Endometrial microvascular endothelial cells (primary cell): ENCODE measurements at regions not wholly inside any gene's neighbourhood (a gene's known extent, or its start where the extent isn't known, plus 50 kb on each side); places are given as distances from the start of the nearest gene placed in this dataset.

Source experiments
- in situ Hi-C: cut with HindIII; loops from 2 replicates; pipeline ENCODE4 v1.10.0; 2017; ENCODE audit warnings: low sequenced_read_pairs, low pct_unique_long_range_greater_than_20kb; ENCODE audit errors: inconsistent ontology term

- in situ Hi-C loops = no loop called here
Observed at GRCh38 chr10:36722777-36723176, 402.6 kb upstream of the ANKRD30A start.

GRCh38 chr10:36721871-36722270 lies 403.5 kb upstream of the ANKRD30A start:
- in situ Hi-C loops = no loop called here

GRCh38 chr10:36720895-36721294 lies 404.5 kb upstream of the ANKRD30A start:
- in situ Hi-C loops = no loop called here

- in situ Hi-C loops = no loop called here
Observed at GRCh38 chr10:36717118-36717517, 408.3 kb upstream of the ANKRD30A start.

- in situ Hi-C loops = no loop called here
Observed at GRCh38 chr10:36716291-36716690, 409.1 kb upstream of the ANKRD30A start.

- in situ Hi-C loops = no loop called here
Observed at GRCh38 chr10:36712695-36713094, 412.7 kb upstream of the ANKRD30A start.

- in situ Hi-C loops = no loop called here
Observed at GRCh38 chr10:36711361-36711760, 414.0 kb upstream of the ANKRD30A start.

- in situ Hi-C loops = no loop called here
Observed at GRCh38 chr10:36704124-36704523, 421.3 kb upstream of the ANKRD30A start.

GRCh38 chr10:36703179-36703578 lies 422.2 kb upstream of the ANKRD30A start:
- in situ Hi-C loops = no loop called here

- in situ Hi-C loops = no loop called here
Observed at GRCh38 chr10:36700123-36700522, 425.3 kb upstream of the ANKRD30A start.

- in situ Hi-C loops = no loop called here
Observed at GRCh38 chr10:36692759-36693158, 432.6 kb upstream of the ANKRD30A start.

GRCh38 chr10:36688717-36689116 lies 436.7 kb upstream of the ANKRD30A start:
- in situ Hi-C loops = no loop called here

- in situ Hi-C loops = no loop called here
Observed at GRCh38 chr10:36683421-36683820, 442.0 kb upstream of the ANKRD30A start.

- in situ Hi-C loops = no loop called here
Observed at GRCh38 chr10:36681751-36682632, 443.4 kb upstream of the ANKRD30A start.

GRCh38 chr10:36679554-36679953 lies 445.8 kb upstream of the ANKRD30A start:
- in situ Hi-C loops = no loop called here

- in situ Hi-C loops = no loop called here
Observed at GRCh38 chr10:36677431-36677768, 448.0 kb upstream of the ANKRD30A start.

GRCh38 chr10:36676756-36677430 lies 448.5 kb upstream of the ANKRD30A start:
- in situ Hi-C loops = no loop called here

- in situ Hi-C loops = no loop called here
Observed at GRCh38 chr10:36676321-36676720, 449.1 kb upstream of the ANKRD30A start.

GRCh38 chr10:36675458-36675880 lies 449.9 kb upstream of the ANKRD30A start:
- in situ Hi-C loops = no loop called here

- in situ Hi-C loops = no loop called here
Observed at GRCh38 chr10:36671607-36672006, 453.8 kb upstream of the ANKRD30A start.
